Keratinocyte (primary cell): ENCODE measurements at regions not wholly inside any gene's neighbourhood (a gene's known extent, or its start where the extent isn't known, plus 50 kb on each side); places are given as distances from the start of the nearest gene placed in this dataset.
"Not testable (repeated sequence)": the region's sequence is repeated elsewhere in the genome, so short reads cannot be mapped to it uniquely, and the experiment has no call there.

ENCODE experiments used
- DNase-seq: peaks from one replicate; pipeline ENCODE4 v3.0.0-alpha.2; 2011; ENCODE audit warnings: low read depth, missing footprints, low spot score
- FAIRE-seq: peaks from 2 replicates; lab custom pipeline; 2011; peaks lifted over from hg19 to GRCh38; lab: Jason Lieb, UNC
- H2AFZ ChIP-seq: 2 replicates; pipeline ENCODE4 v1.6.0; 2012; ENCODE audit warnings: low read length, control low read depth, inconsistent platforms; ENCODE audit not compliant: control insufficient read depth
- H3K27ac ChIP-seq: 2 replicates; pipeline ENCODE4 v1.5.1; 2011; ENCODE audit warnings: low read length; ENCODE audit not compliant: control insufficient read depth, insufficient read depth
- H3K27me3 ChIP-seq: 3 replicates; pipeline ENCODE4 v1.6.0; 2011; ENCODE audit warnings: low read length; ENCODE audit not compliant: control insufficient read depth, insufficient read depth; ENCODE audit errors: extremely low read depth
- H3K36me3 ChIP-seq, 2 experiments: 2 replicates in 1 of 2; 3 replicates in 1 of 2; pipeline ENCODE4 v1.5.1; 2011; ENCODE audit warnings: low read length in 2 of 2, mild to moderate bottlenecking in 1 of 2; ENCODE audit not compliant: control insufficient read depth in 2 of 2, insufficient read depth in 2 of 2; ENCODE audit errors: extremely low read depth in 1 of 2
- H3K4me1 ChIP-seq: 3 replicates; pipeline ENCODE4 v1.5.1; 2011; ENCODE audit warnings: low read length; ENCODE audit not compliant: control insufficient read depth, insufficient read depth; ENCODE audit errors: extremely low read depth
- H3K4me2 ChIP-seq: 3 replicates; pipeline ENCODE4 v1.6.0; 2011; ENCODE audit warnings: low read depth, low read length; ENCODE audit not compliant: control insufficient read depth, insufficient read depth; ENCODE audit errors: extremely low read depth
- H3K4me3 ChIP-seq, 3 experiments: fragments of 200-600 bp in 1 of 3; sonication (generic) in 1 of 3; 2 replicates in 2 of 3; 3 replicates in 1 of 3; pipeline ENCODE4 v1.5.1; 2011 to 2016; ENCODE audit warnings: low read length in 3 of 3, mild to moderate bottlenecking in 3 of 3, control low read depth in 2 of 3, inconsistent platforms in 1 of 3, low read depth in 1 of 3, mixed read lengths in 1 of 3, mixed run types in 1 of 3, moderate library complexity in 1 of 3; ENCODE audit not compliant: control insufficient read depth in 2 of 3, insufficient read depth in 2 of 3; ENCODE audit errors: extremely low read depth in 1 of 3
- H3K79me2 ChIP-seq: 2 replicates; pipeline ENCODE4 v1.6.0; 2012; ENCODE audit warnings: low read length; ENCODE audit not compliant: control insufficient read depth, insufficient read depth
- H3K9ac ChIP-seq: 3 replicates; pipeline ENCODE4 v1.6.0; 2011; ENCODE audit warnings: low read length; ENCODE audit not compliant: control insufficient read depth, insufficient read depth; ENCODE audit errors: extremely low read depth
- H3K9me1 ChIP-seq: 3 replicates; pipeline ENCODE4 v1.6.0; 2011; ENCODE audit warnings: low read length; ENCODE audit not compliant: control insufficient read depth, insufficient read depth; ENCODE audit errors: extremely low read depth
- H3K9me3 ChIP-seq: 2 replicates; pipeline ENCODE4 v1.5.1; 2012; ENCODE audit warnings: low read depth, low read length; ENCODE audit not compliant: control insufficient read depth
- H4K20me1 ChIP-seq: 3 replicates; pipeline ENCODE4 v1.6.0; 2011; ENCODE audit warnings: low read length; ENCODE audit not compliant: control insufficient read depth, insufficient read depth; ENCODE audit errors: extremely low read depth
- CTCF ChIP-seq, 3 experiments: IDR thresholded peaks in 1 of 3; conservative IDR thresholded peaks in 1 of 3; optimal IDR thresholded peaks in 1 of 3; 2 replicates in 2 of 3; 3 replicates in 1 of 3; pipeline versions ENCODE3 to v1.5.1; 2011; ENCODE audit warnings: low read length in 3 of 3, mild to moderate bottlenecking in 3 of 3, moderate library complexity in 2 of 3, control low read depth in 1 of 3, inconsistent platforms in 1 of 3; ENCODE audit not compliant: insufficient read depth in 2 of 3; ENCODE audit errors: extremely low read depth in 1 of 3
- EZH2 ChIP-seq: IDR thresholded peaks from one replicate; pipeline ENCODE4 v1.6.1; 2012; ENCODE audit warnings: inconsistent platforms, mild to moderate bottlenecking, low read length, moderate library complexity
- dilution Hi-C: fragments of 300-500 bp; cut with MboI; formaldehyde crosslinking; loops from one replicate; pipeline ENCODE4 v1.7.0; 2020; ENCODE audit warnings: low sequenced_read_pairs; ENCODE audit not compliant: extremely low pct_ligation_motif_present

DNA sequence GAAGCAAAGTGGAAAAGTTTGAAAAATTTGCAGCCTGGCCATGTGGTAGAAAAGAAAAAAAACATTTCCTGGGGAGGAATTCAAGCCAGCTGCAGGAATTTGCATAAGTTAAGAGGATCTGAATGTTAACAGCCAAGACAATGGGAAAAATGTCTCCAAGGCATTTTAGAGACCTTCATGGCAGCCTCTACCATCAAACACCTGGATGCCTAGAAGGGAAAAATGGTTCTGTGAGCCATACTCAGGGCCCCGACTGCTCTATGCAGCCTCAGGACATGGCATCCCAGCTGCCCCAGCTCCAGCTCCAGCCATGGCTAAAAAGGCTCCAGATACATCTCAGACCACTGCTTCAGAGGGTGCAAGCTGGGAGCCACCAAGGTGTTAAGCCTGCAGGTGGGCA is 149.1 kb upstream of the SOX6 start:
- FAIRE-seq (no peak), DNase-seq (no peak)
- no peak overlapping the region for H3K9ac ChIP-seq
- dilution Hi-C loops = no loop called here
- no peak for TF ChIP-seq CTCF (optimal IDR thresholded peaks at IDR 0.05 in 1 of 3, IDR thresholded peaks at IDR 0.05 in 1 of 3, conservative IDR thresholded peaks at IDR 0.05 in 1 of 3; ENCODE audit: extremely low read depth in 1 of 3, insufficient read depth in 2 of 3, low read length in 3 of 3)
- no peak for TF ChIP-seq EZH2
- no peak overlapping the region for H3K4me2 ChIP-seq
- H3K27me3 ChIP-seq = no peaks in the 10 kb centered on the region
- no peak overlapping the region for H3K27ac ChIP-seq
- H3K4me3 ChIP-seq = no peak overlapping the region
- no peaks in the 10 kb centered on the region for H3K9me1 ChIP-seq
- no peaks in the 10 kb centered on the region for H3K36me3 ChIP-seq
- no peaks in the 10 kb centered on the region for H3K79me2 ChIP-seq
- H3K9me3 ChIP-seq = no peaks in the 10 kb centered on the region
- H2AFZ ChIP-seq = no peak overlapping the region
- peaks cover 2% of the 10 kb centered on the region for H3K4me1 ChIP-seq
- no peaks in the 10 kb centered on the region for H4K20me1 ChIP-seq

DNA sequence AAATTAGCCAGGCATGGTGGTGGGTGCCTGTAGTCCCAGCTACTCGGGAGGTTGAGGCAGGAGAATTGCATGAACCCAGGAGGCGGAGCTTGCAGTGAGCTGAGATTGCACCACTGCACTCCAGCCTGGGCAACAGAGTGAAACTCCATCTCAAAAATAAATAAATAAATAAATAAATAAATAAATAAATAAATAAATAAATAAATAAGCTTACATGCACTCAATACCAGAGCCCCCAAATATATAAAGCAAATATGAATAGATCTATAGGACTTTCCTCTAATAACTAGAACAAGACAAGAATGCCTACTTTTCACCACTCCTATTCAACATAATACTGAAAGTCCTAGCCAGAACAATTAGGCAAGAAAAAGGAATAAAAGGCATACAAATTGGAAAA is 147.5 kb upstream of the SOX6 start:
- H3K27me3 ChIP-seq, H3K4me2 ChIP-seq, H2AFZ ChIP-seq, H3K27ac ChIP-seq, DNase-seq, dilution Hi-C loops, H3K79me2 ChIP-seq, H3K9ac ChIP-seq, H3K9me1 ChIP-seq, H3K36me3 ChIP-seq, H3K9me3 ChIP-seq, FAIRE-seq, H3K4me1 ChIP-seq, H4K20me1 ChIP-seq, H3K4me3 ChIP-seq: not testable (repeated sequence)

- dilution Hi-C loops = no loop called here
- DNase-seq (no peak), FAIRE-seq (no peak)
- H3K4me2 ChIP-seq = no peak overlapping the region
- no peaks in the 10 kb centered on the region for H3K4me1 ChIP-seq
- H3K27ac ChIP-seq = no peak overlapping the region
- TF ChIP-seq CTCF (optimal IDR thresholded peaks at IDR 0.05 in 1 of 3, IDR thresholded peaks at IDR 0.05 in 1 of 3, conservative IDR thresholded peaks at IDR 0.05 in 1 of 3; ENCODE audit: extremely low read depth in 1 of 3, insufficient read depth in 2 of 3, low read length in 3 of 3) (no peak), EZH2 (no peak)
- no peaks in the 10 kb centered on the region for H3K27me3 ChIP-seq
- no peaks in the 10 kb centered on the region for H3K9me3 ChIP-seq
- no peak overlapping the region for H2AFZ ChIP-seq
- no peaks in the 10 kb centered on the region for H3K9me1 ChIP-seq
- H3K4me3 ChIP-seq = no peak overlapping the region
- no peaks in the 10 kb centered on the region for H3K36me3 ChIP-seq
- no peak overlapping the region for H3K9ac ChIP-seq
- H3K79me2 ChIP-seq = no peaks in the 10 kb centered on the region
- no peaks in the 10 kb centered on the region for H4K20me1 ChIP-seq
Measured at GRCh38 chr11:16494918-16495691, 138.8 kb upstream of the SOX6 start.
